ENCODE measurements at regions not wholly inside any gene's neighbourhood (a gene's known extent, or its start where the extent isn't known, plus 50 kb on each side); places are given as distances from the start of the nearest gene placed in this dataset.

GRCh38 chr3:168990621-168991020, 672.9 kb downstream of the MECOM start:
- Mint-ChIP-seq H3K4me3 (no peak overlapping the region), H3K9me3 (no peaks in the 10 kb centered on the region), H3K36me3 (ENCODE audit: insufficient read depth) (no peaks in the 10 kb centered on the region), H3K4me1 (ENCODE audit: low read depth) (no peaks in the 10 kb centered on the region), H3K27me3 (ENCODE audit: low read depth) (no peaks in the 10 kb centered on the region)
- no peak for DNase-seq
- no peak for ATAC-seq

GRCh38 chr3:168990134-168990533, 673.4 kb downstream of the MECOM start:
- no peaks in the 10 kb centered on the region for H3K9me3 Mint-ChIP-seq
- no peak overlapping the region for H3K4me3 Mint-ChIP-seq
- no peaks in the 10 kb centered on the region for H3K27me3 Mint-ChIP-seq (ENCODE audit: low read depth)
- ATAC-seq (no peak), DNase-seq (no peak)
- no peaks in the 10 kb centered on the region for H3K36me3 Mint-ChIP-seq (ENCODE audit: insufficient read depth)
- no peaks in the 10 kb centered on the region for H3K4me1 Mint-ChIP-seq (ENCODE audit: low read depth)

GRCh38 chr3:168989396-168989795, 674.1 kb downstream of the MECOM start:
- no peak for ATAC-seq
- no peak overlapping the region for H3K4me3 Mint-ChIP-seq
- no peaks in the 10 kb centered on the region for H3K4me1 Mint-ChIP-seq (ENCODE audit: low read depth)
- no peak for DNase-seq
- no peaks in the 10 kb centered on the region for H3K9me3 Mint-ChIP-seq
- no peaks in the 10 kb centered on the region for H3K27me3 Mint-ChIP-seq (ENCODE audit: low read depth)
- no peaks in the 10 kb centered on the region for H3K36me3 Mint-ChIP-seq (ENCODE audit: insufficient read depth)

- no peaks in the 10 kb centered on the region for H3K4me1 Mint-ChIP-seq (ENCODE audit: low read depth)
- no peak for ATAC-seq
- no peaks in the 10 kb centered on the region for H3K9me3 Mint-ChIP-seq
- no peak overlapping the region for H3K4me3 Mint-ChIP-seq
- H3K27me3 Mint-ChIP-seq (ENCODE audit: low read depth), result no peaks in the 10 kb centered on the region
- no peaks in the 10 kb centered on the region for H3K36me3 Mint-ChIP-seq (ENCODE audit: insufficient read depth)
- DNase-seq, result no peak
Measured at GRCh38 chr3:168988853-168989252, 674.7 kb downstream of the MECOM start.

GRCh38 chr3:168984872-168985271, 678.6 kb downstream of the MECOM start:
- ATAC-seq, result no peak
- H3K9me3 Mint-ChIP-seq, result no peaks in the 10 kb centered on the region
- no peak for DNase-seq
- no peaks in the 10 kb centered on the region for H3K36me3 Mint-ChIP-seq (ENCODE audit: insufficient read depth)
- no peaks in the 10 kb centered on the region for H3K27me3 Mint-ChIP-seq (ENCODE audit: low read depth)
- no peak overlapping the region for H3K4me3 Mint-ChIP-seq
- no peaks in the 10 kb centered on the region for H3K4me1 Mint-ChIP-seq (ENCODE audit: low read depth)

GRCh38 chr3:168983046-168983445, 680.5 kb downstream of the MECOM start:
- H3K9me3 Mint-ChIP-seq, result peaks cover 3% of the 10 kb centered on the region
- ATAC-seq (no peak), DNase-seq (no peak)
- no peaks in the 10 kb centered on the region for H3K27me3 Mint-ChIP-seq (ENCODE audit: low read depth)
- no peaks in the 10 kb centered on the region for H3K36me3 Mint-ChIP-seq (ENCODE audit: insufficient read depth)
- no peak overlapping the region for H3K4me3 Mint-ChIP-seq
- no peaks in the 10 kb centered on the region for H3K4me1 Mint-ChIP-seq (ENCODE audit: low read depth)

- DNase-seq (no peak), ATAC-seq (no peak)
- no peaks in the 10 kb centered on the region for H3K27me3 Mint-ChIP-seq (ENCODE audit: low read depth)
- no peaks in the 10 kb centered on the region for H3K36me3 Mint-ChIP-seq (ENCODE audit: insufficient read depth)
- no peak overlapping the region for H3K4me3 Mint-ChIP-seq
- peaks cover 4% of the 10 kb centered on the region for H3K9me3 Mint-ChIP-seq
- H3K4me1 Mint-ChIP-seq (ENCODE audit: low read depth), result no peaks in the 10 kb centered on the region
Measured at GRCh38 chr3:168981396-168981795, 682.1 kb downstream of the MECOM start.

- Mint-ChIP-seq H3K4me3 (no peak overlapping the region), H3K36me3 (ENCODE audit: insufficient read depth) (no peaks in the 10 kb centered on the region), H3K9me3 (peaks cover 4% of the 10 kb centered on the region), H3K27me3 (ENCODE audit: low read depth) (no peaks in the 10 kb centered on the region), H3K4me1 (ENCODE audit: low read depth) (no peaks in the 10 kb centered on the region)
- DNase-seq, result no peak
- no peak for ATAC-seq
Measured at GRCh38 chr3:168977716-168978374, 685.7 kb downstream of the MECOM start.

GRCh38 chr3:168976969-168977368, 686.5 kb downstream of the MECOM start:
- ATAC-seq, result no peak
- Mint-ChIP-seq H3K4me3 (no peak overlapping the region), H3K4me1 (ENCODE audit: low read depth) (no peaks in the 10 kb centered on the region)

GRCh38 chr3:168975576-168975975, 687.9 kb downstream of the MECOM start:
- Mint-ChIP-seq H3K27me3 (ENCODE audit: low read depth) (no peaks in the 10 kb centered on the region), H3K4me1 (ENCODE audit: low read depth) (no peaks in the 10 kb centered on the region), H3K9me3 (peaks cover 4% of the 10 kb centered on the region), H3K36me3 (ENCODE audit: insufficient read depth) (no peaks in the 10 kb centered on the region), H3K4me3 (no peak overlapping the region)
- ATAC-seq, result no peak
- DNase-seq, result no peak

More at GRCh38 chr3:168976969-168977368, 686.5 kb downstream of the MECOM start:
- DNase-seq, result no peak
- H3K36me3 Mint-ChIP-seq (ENCODE audit: insufficient read depth), result no peaks in the 10 kb centered on the region
- H3K9me3 Mint-ChIP-seq, result peaks cover 4% of the 10 kb centered on the region
- H3K27me3 Mint-ChIP-seq (ENCODE audit: low read depth), result no peaks in the 10 kb centered on the region

- Mint-ChIP-seq H3K4me3 (no peak overlapping the region), H3K9me3 (peaks cover 4% of the 10 kb centered on the region)
Measured at GRCh38 chr3:168974617-168975403, 688.7 kb downstream of the MECOM start.

GRCh38 chr3:168973897-168974296, 689.6 kb downstream of the MECOM start:
- no peaks in the 10 kb centered on the region for H3K27me3 Mint-ChIP-seq (ENCODE audit: low read depth)
- H3K4me3 Mint-ChIP-seq, result no peak overlapping the region
- no peak for ATAC-seq
- H3K4me1 Mint-ChIP-seq (ENCODE audit: low read depth), result no peaks in the 10 kb centered on the region
- DNase-seq, result no peak
- H3K36me3 Mint-ChIP-seq (ENCODE audit: insufficient read depth), result no peaks in the 10 kb centered on the region
- peaks cover 4% of the 10 kb centered on the region for H3K9me3 Mint-ChIP-seq

More at GRCh38 chr3:168974617-168975403, 688.7 kb downstream of the MECOM start:
- H3K4me1 Mint-ChIP-seq (ENCODE audit: low read depth), result no peaks in the 10 kb centered on the region
- DNase-seq (no peak), ATAC-seq (no peak)
- no peaks in the 10 kb centered on the region for H3K36me3 Mint-ChIP-seq (ENCODE audit: insufficient read depth)
- no peaks in the 10 kb centered on the region for H3K27me3 Mint-ChIP-seq (ENCODE audit: low read depth)

- DNase-seq, result no peak
- Mint-ChIP-seq H3K9me3 (peaks cover 3% of the 10 kb centered on the region), H3K36me3 (ENCODE audit: insufficient read depth) (no peaks in the 10 kb centered on the region), H3K27me3 (ENCODE audit: low read depth) (no peaks in the 10 kb centered on the region), H3K4me3 (no peak overlapping the region), H3K4me1 (ENCODE audit: low read depth) (no peaks in the 10 kb centered on the region)
- ATAC-seq, result no peak
Measured at GRCh38 chr3:168973206-168973605, 690.3 kb downstream of the MECOM start.

GRCh38 chr3:168968609-168969008, 694.9 kb downstream of the MECOM start:
- DNase-seq, result no peak
- H3K27me3 Mint-ChIP-seq (ENCODE audit: low read depth), result no peaks in the 10 kb centered on the region

GRCh38 chr3:168964736-168965135, 698.8 kb downstream of the MECOM start:
- no peak for DNase-seq
- Mint-ChIP-seq H3K4me3 (no peak overlapping the region), H3K27me3 (ENCODE audit: low read depth) (no peaks in the 10 kb centered on the region), H3K4me1 (ENCODE audit: low read depth) (no peaks in the 10 kb centered on the region), H3K9me3 (no peaks in the 10 kb centered on the region), H3K36me3 (ENCODE audit: insufficient read depth) (no peaks in the 10 kb centered on the region)
- ATAC-seq, result no peak

More at GRCh38 chr3:168968609-168969008, 694.9 kb downstream of the MECOM start:
- H3K4me1 Mint-ChIP-seq (ENCODE audit: low read depth), result no peaks in the 10 kb centered on the region
- ATAC-seq, result no peak
- H3K36me3 Mint-ChIP-seq (ENCODE audit: insufficient read depth), result no peaks in the 10 kb centered on the region
- H3K4me3 Mint-ChIP-seq, result no peak overlapping the region
- no peaks in the 10 kb centered on the region for H3K9me3 Mint-ChIP-seq
